DOHH2 (cell line): ENCODE measurements at regions not wholly inside any gene's neighbourhood (a gene's known extent, or its start where the extent isn't known, plus 50 kb on each side); places are given as distances from the start of the nearest gene placed in this dataset.

ENCODE experiments used
- H3F3A ChIP-seq: fragments of 200-600 bp; sonication (generic), shearing (Covaris generic); 2 replicates; pipeline ENCODE4 v1.6.0; 2016; ENCODE audit warnings: antibody characterized with exemption, mild to moderate bottlenecking; ENCODE audit not compliant: control insufficient read depth, insufficient read depth
- H3K27ac ChIP-seq: fragments of 200-600 bp; sonication (generic); 2 replicates; pipeline ENCODE4 v1.5.1; 2014; ENCODE audit warnings: low read depth, mild to moderate bottlenecking, low read length, moderate library complexity
- H3K27me3 ChIP-seq: fragments of 200-600 bp; sonication (generic); 2 replicates; pipeline ENCODE4 v1.6.1; 2014; ENCODE audit warnings: mild to moderate bottlenecking, low read length, mixed read lengths; ENCODE audit not compliant: control insufficient read depth
- H3K36me3 ChIP-seq: fragments of 200-600 bp; sonication (generic); 2 replicates; pipeline ENCODE4 v1.6.1; 2014; ENCODE audit warnings: mild to moderate bottlenecking, low read length, moderate library complexity, mixed read lengths; ENCODE audit not compliant: control insufficient read depth
- H3K4me1 ChIP-seq: fragments of 200-600 bp; sonication (generic); 2 replicates; pipeline ENCODE4 v1.6.1; 2014; ENCODE audit warnings: mild to moderate bottlenecking, low read length, mixed read lengths; ENCODE audit not compliant: control insufficient read depth
- H3K4me2 ChIP-seq: fragments of 200-600 bp; sonication (generic); 2 replicates; pipeline ENCODE4 v1.6.0; 2014; ENCODE audit warnings: mild to moderate bottlenecking, low read length, moderate library complexity
- H3K4me3 ChIP-seq: fragments of 200-600 bp; sonication (generic); 2 replicates; pipeline ENCODE4 v1.5.1; 2014; ENCODE audit warnings: mild to moderate bottlenecking, low read length, mixed read lengths
- H3K79me2 ChIP-seq: fragments of 200-600 bp; sonication (generic); 2 replicates; pipeline ENCODE4 v1.6.1; 2014; ENCODE audit warnings: mild to moderate bottlenecking, low read length, mixed read lengths; ENCODE audit not compliant: control insufficient read depth
- H3K9me2 ChIP-seq: fragments of 200-600 bp; sonication (generic); replicated peaks from 2 replicates; pipeline ENCODE4 v1.6.1; 2014; ENCODE audit warnings: mild to moderate bottlenecking, low read length, mixed read lengths; ENCODE audit not compliant: control insufficient read depth
- H3K9me3 ChIP-seq: fragments of 200-600 bp; sonication (generic); 2 replicates; pipeline ENCODE4 v1.6.1; 2014; ENCODE audit warnings: antibody characterized with exemption, low read length, mixed read lengths; ENCODE audit not compliant: control insufficient read depth, insufficient read depth
- H4K20me1 ChIP-seq: fragments of 200-600 bp; sonication (generic); 2 replicates; pipeline ENCODE4 v1.6.0; 2014; ENCODE audit warnings: low read depth, mild to moderate bottlenecking, antibody characterized with exemption, low read length, moderate library complexity; ENCODE audit not compliant: control insufficient read depth, insufficient read depth
- CTCF ChIP-seq: fragments of 200-600 bp; sonication (generic); IDR thresholded peaks from one replicate; pipeline ENCODE4 v1.5.1; 2014; ENCODE audit warnings: antibody characterized with exemption, mild to moderate bottlenecking, low read depth, low read length; ENCODE audit not compliant: poor library complexity, severe bottlenecking
- EZH2phosphoT487 ChIP-seq: fragments of 200-600 bp; sonication (generic); IDR thresholded peaks from 2 replicates; pipeline ENCODE4 v1.6.1; 2017; ENCODE audit warnings: borderline replicate concordance, mild to moderate bottlenecking, antibody characterized with exemption, low read length, moderate library complexity, mixed read lengths

- H3K79me2 ChIP-seq, result no peaks in the 10 kb centered on the region
- no peaks in the 10 kb centered on the region for H3K4me1 ChIP-seq
- H3K27me3 ChIP-seq, result no peaks in the 10 kb centered on the region
- H3K4me3 ChIP-seq, result no peak overlapping the region
- no peak overlapping the region for H3K27ac ChIP-seq
- no peaks in the 10 kb centered on the region for H3K9me2 ChIP-seq
- peaks cover 4% of the 10 kb centered on the region; the same call in 1 of the 2 replicates for H3K9me3 ChIP-seq
- TF ChIP-seq EZH2phosphoT487 (no peak), CTCF (no peak)
- H3F3A ChIP-seq, result no peaks in the 10 kb centered on the region
- H3K36me3 ChIP-seq, result no peaks in the 10 kb centered on the region
- H4K20me1 ChIP-seq, result no peaks in the 10 kb centered on the region
- no peak overlapping the region for H3K4me2 ChIP-seq
These were observed 539.6 kb upstream of the LRRTM4 start for GRCh38 chr2:78061732-78062131.

DNA sequence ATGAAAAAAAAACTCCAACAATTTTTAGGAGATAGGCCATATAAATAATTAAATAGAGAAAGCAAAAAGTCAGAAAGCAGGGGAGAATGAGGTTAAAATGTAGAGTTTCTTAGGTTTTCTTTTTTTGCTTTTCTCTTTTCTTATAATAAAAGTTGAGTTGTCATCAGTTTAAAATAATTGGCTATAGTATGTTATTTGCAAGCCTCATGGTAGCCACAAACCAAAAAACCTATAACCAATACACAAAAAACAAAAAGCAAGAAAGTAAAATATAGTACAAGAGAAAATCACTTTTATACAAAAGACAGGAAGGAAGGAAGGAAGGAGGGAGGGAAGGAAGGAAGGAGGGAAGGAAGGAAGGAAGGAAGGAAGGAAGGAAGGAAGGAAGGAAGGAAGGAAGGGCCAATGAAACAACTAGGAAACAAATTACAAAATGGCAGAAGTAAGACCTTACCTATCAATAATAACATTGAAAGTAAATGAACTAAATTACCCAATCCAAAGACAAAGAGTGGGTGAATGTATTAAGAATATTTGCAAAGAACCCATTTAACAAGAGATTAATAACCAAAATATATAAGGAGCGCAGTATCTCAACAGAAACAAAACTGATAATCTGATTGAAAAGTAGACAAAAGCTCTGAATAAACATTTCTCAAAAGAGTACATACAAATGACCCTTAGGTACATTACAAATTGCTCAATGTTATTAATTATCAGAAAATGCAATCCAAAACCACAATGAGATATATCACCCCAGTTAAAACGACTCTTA is 541.3 kb upstream of the LRRTM4 start:
- no peak for TF ChIP-seq EZH2phosphoT487
- TF ChIP-seq CTCF, result no peak
- Histone ChIP-seq H3K4me3 (no peak overlapping the region), H3K9me2 (no peaks in the 10 kb centered on the region), H3F3A (no peaks in the 10 kb centered on the region), H3K79me2 (no peaks in the 10 kb centered on the region), H3K36me3 (no peaks in the 10 kb centered on the region), H3K4me2 (no peak overlapping the region), H3K4me1 (no peaks in the 10 kb centered on the region), H3K9me3 (peaks cover 4% of the 10 kb centered on the region; the same call in 1 of the 2 replicates), H3K27me3 (no peaks in the 10 kb centered on the region), H3K27ac (no peak overlapping the region), H4K20me1 (no peaks in the 10 kb centered on the region)

- no peaks in the 10 kb centered on the region for H3K4me1 ChIP-seq
- H3K27ac ChIP-seq, result no peak overlapping the region
- no peaks in the 10 kb centered on the region for H3F3A ChIP-seq
- no peak overlapping the region for H3K4me2 ChIP-seq
- no peaks in the 10 kb centered on the region for H3K9me2 ChIP-seq
- H3K36me3 ChIP-seq, result no peaks in the 10 kb centered on the region
- H3K79me2 ChIP-seq, result no peaks in the 10 kb centered on the region
- H3K4me3 ChIP-seq, result no peak overlapping the region
- no peaks in the 10 kb centered on the region for H3K27me3 ChIP-seq
- H4K20me1 ChIP-seq, result no peaks in the 10 kb centered on the region
- no peaks in the 10 kb centered on the region for H3K9me3 ChIP-seq
- TF ChIP-seq CTCF (no peak), EZH2phosphoT487 (no peak)
These were observed 543.2 kb upstream of the LRRTM4 start for GRCh38 chr2:78065366-78065765.
